H9 (cell line): ENCODE measurements at regions not wholly inside any gene's neighbourhood (a gene's known extent, or its start where the extent isn't known, plus 50 kb on each side); places are given as distances from the start of the nearest gene placed in this dataset.

ENCODE experiments used
- DNase-seq: peaks from one replicate; pipeline ENCODE4 v3.0.0-alpha.2; 2017
- H2AFZ ChIP-seq: one replicate; pipeline ENCODE4 v1.6.1; 2013; ENCODE audit warnings: mild to moderate bottlenecking, low read length, control low read depth, moderate library complexity
- H2AK5ac ChIP-seq: 2 replicates; pipeline ENCODE4 v1.6.1; 2013; ENCODE audit warnings: low read length, control low read depth, mixed read lengths; ENCODE audit not compliant: insufficient read length
- H2BK120ac ChIP-seq: one replicate; pipeline ENCODE4 v1.6.1; 2013; ENCODE audit warnings: low read depth, mild to moderate bottlenecking, low read length, control low read depth, inconsistent platforms; ENCODE audit not compliant: poor library complexity, severe bottlenecking
- H2BK12ac ChIP-seq: 2 replicates; pipeline ENCODE4 v1.6.1; 2013; ENCODE audit warnings: low read length, control low read depth, mixed read lengths, low read depth; ENCODE audit not compliant: insufficient read length
- H2BK15ac ChIP-seq: 2 replicates; pipeline ENCODE4 v1.6.1; 2013; ENCODE audit warnings: low read depth, low read length, control low read depth
- H2BK20ac ChIP-seq: one replicate; pipeline ENCODE4 v1.6.1; 2013; ENCODE audit warnings: low read depth, mild to moderate bottlenecking, low read length, control low read depth, inconsistent platforms; ENCODE audit not compliant: poor library complexity, severe bottlenecking
- H2BK5ac ChIP-seq: 2 replicates; pipeline ENCODE4 v1.6.1; 2013; ENCODE audit warnings: low read length, control low read depth, mixed read lengths; ENCODE audit not compliant: insufficient read length
- H3K14ac ChIP-seq: 2 replicates; pipeline ENCODE4 v1.6.1; 2013; ENCODE audit warnings: low read length, control low read depth; ENCODE audit not compliant: insufficient read depth
- H3K18ac ChIP-seq: 2 replicates; pipeline ENCODE4 v1.6.1; 2013; ENCODE audit warnings: low read depth, mild to moderate bottlenecking, mixed read lengths, low read length, control low read depth; ENCODE audit not compliant: insufficient read length
- H3K23ac ChIP-seq: 2 replicates; pipeline ENCODE4 v1.6.1; 2013; ENCODE audit warnings: low read length, control low read depth, mixed read lengths, low read depth; ENCODE audit not compliant: insufficient read length
- H3K23me2 ChIP-seq: 2 replicates; pipeline ENCODE4 v1.6.1; 2013; ENCODE audit warnings: low read depth, mild to moderate bottlenecking, mixed read lengths, low read length, control low read depth; ENCODE audit not compliant: insufficient read length, poor library complexity, severe bottlenecking
- H3K27ac ChIP-seq: 2 replicates; pipeline ENCODE4 v1.5.1; 2013; ENCODE audit warnings: low read length, control low read depth, mixed read lengths, low read depth; ENCODE audit not compliant: insufficient read length
- H3K27me3 ChIP-seq: 2 replicates; pipeline ENCODE4 v1.6.1; 2013; ENCODE audit warnings: low read length, control low read depth, inconsistent platforms; ENCODE audit not compliant: insufficient read depth
- H3K4ac ChIP-seq: 2 replicates; pipeline ENCODE4 v1.6.1; 2013; ENCODE audit warnings: low read depth, mild to moderate bottlenecking, control low read depth, inconsistent platforms, low read length, moderate library complexity
- H3K4me1 ChIP-seq: 2 replicates; pipeline ENCODE4 v1.6.1; 2013; ENCODE audit warnings: low read length, control low read depth, inconsistent platforms; ENCODE audit not compliant: insufficient read depth
- H3K4me2 ChIP-seq: 2 replicates; pipeline ENCODE4 v1.6.1; 2013; ENCODE audit warnings: low read length, control low read depth, mixed read lengths; ENCODE audit not compliant: insufficient read length, insufficient read depth
- H3K56ac ChIP-seq: 2 replicates; pipeline ENCODE4 v1.6.1; 2013; ENCODE audit warnings: low read depth, mild to moderate bottlenecking, mixed read lengths, low read length, control low read depth; ENCODE audit not compliant: insufficient read length
- H3K79me1 ChIP-seq: 2 replicates; pipeline ENCODE4 v1.6.1; 2013; ENCODE audit warnings: low read depth, mild to moderate bottlenecking, moderate library complexity, low read length, control low read depth, inconsistent platforms; ENCODE audit not compliant: insufficient read depth, poor library complexity, severe bottlenecking
- H3K79me2 ChIP-seq: 2 replicates; pipeline ENCODE4 v1.6.1; 2013; ENCODE audit warnings: low read length, control low read depth, inconsistent platforms; ENCODE audit not compliant: insufficient read depth
- H3K9ac ChIP-seq: 2 replicates; pipeline ENCODE4 v1.6.1; 2013; ENCODE audit warnings: low read length, control low read depth, mixed read lengths; ENCODE audit not compliant: insufficient read length; ENCODE audit errors: extremely low read depth
- H3K9me3 ChIP-seq: one replicate; pipeline ENCODE4 v1.6.1; 2013; ENCODE audit warnings: low read depth, low read length, inconsistent platforms; ENCODE audit not compliant: control insufficient read depth
- H3T11ph ChIP-seq: one replicate; pipeline ENCODE4 v1.6.1; 2013; ENCODE audit warnings: mild to moderate bottlenecking, low read length, control low read depth, inconsistent platforms
- H4K20me1 ChIP-seq: one replicate; pipeline ENCODE4 v1.6.1; 2013; ENCODE audit not compliant: control insufficient read depth, insufficient read length, insufficient read depth
- H4K5ac ChIP-seq: 2 replicates; pipeline ENCODE4 v1.6.1; 2013; ENCODE audit warnings: low read depth, mild to moderate bottlenecking, mixed read lengths, low read length, control low read depth; ENCODE audit not compliant: insufficient read length
- H4K8ac ChIP-seq: replicated peaks from 2 replicates; pipeline ENCODE4 v1.6.1; 2013; ENCODE audit warnings: low read length, control low read depth, mixed read lengths, low read depth; ENCODE audit not compliant: insufficient read length
- H4K91ac ChIP-seq: 2 replicates; pipeline ENCODE4 v1.6.1; 2013; ENCODE audit warnings: low read depth, mild to moderate bottlenecking, moderate library complexity, mixed read lengths, low read length, control low read depth; ENCODE audit not compliant: insufficient read length
- H3K27ac Mint-ChIP-seq, 3 experiments: 2 replicates in 2 of 3; 3 replicates in 1 of 3; pipeline ENCODE4 v1.8.0; 2020 to 2021; ENCODE audit warnings: mixed read lengths in 3 of 3, mild to moderate bottlenecking in 1 of 3, moderate library complexity in 1 of 3
- H3K27me3 Mint-ChIP-seq: 2 replicates; pipeline ENCODE4 v1.8.0; 2021; ENCODE audit warnings: low read depth, mild to moderate bottlenecking, moderate library complexity, mixed read lengths
- H3K36me3 Mint-ChIP-seq, 3 experiments: 2 replicates in 2 of 3; 3 replicates in 1 of 3; pipeline ENCODE4 v1.8.0; 2020 to 2021; ENCODE audit warnings: low read depth in 3 of 3, mixed read lengths in 3 of 3; ENCODE audit not compliant: insufficient read depth in 1 of 3
- H3K4me1 Mint-ChIP-seq, 2 experiments: 2 replicates each; pipeline ENCODE4 v1.8.0; 2020; ENCODE audit warnings: mixed read lengths in 2 of 2
- H3K4me3 Mint-ChIP-seq, 2 experiments: 2 replicates in 1 of 2; 3 replicates in 1 of 2; pipeline ENCODE4 v1.8.0; 2020 to 2021; ENCODE audit warnings: mild to moderate bottlenecking in 2 of 2, mixed read lengths in 2 of 2, moderate library complexity in 1 of 2
- H3K9me3 Mint-ChIP-seq, 2 experiments: 2 replicates in 1 of 2; 3 replicates in 1 of 2; pipeline ENCODE4 v1.8.0; 2020; ENCODE audit warnings: mild to moderate bottlenecking in 2 of 2, mixed read lengths in 2 of 2, moderate library complexity in 1 of 2
- CTCF ChIP-seq: fragments of 200-600 bp; sonication (generic); conservative IDR thresholded peaks from 3 replicates; pipeline ENCODE4 v1.8.0; 2021; ENCODE audit warnings: antibody characterized with exemption, mild to moderate bottlenecking
- WGBS: extraction: QIAGEN DNeasy Blood & Tissue Kit; methylation state at CpG from one replicate; pipeline ENCODE4 v1.1.7; 2013; ENCODE audit warnings: missing lambda C conversion rate, low lambda C conversion rate, mixed read lengths; ENCODE audit not compliant: insufficient read length; ENCODE audit errors: extremely low coverage; 5-methylcytosine and 5-hydroxymethylcytosine counted together

- H4K91ac ChIP-seq: no peak overlapping the region
- no peak overlapping the region for H4K5ac ChIP-seq
- no peaks in the 10 kb centered on the region for H3K9me3 ChIP-seq
- H2BK12ac ChIP-seq: no peak overlapping the region
- H3K56ac ChIP-seq: no peak overlapping the region
- H2BK120ac ChIP-seq: no peak overlapping the region
- Mint-ChIP-seq H3K27ac (no peak overlapping the region), H3K4me3 (no peak overlapping the region), H3K4me1 (no peaks in the 10 kb centered on the region), H3K9me3 (no peaks in the 10 kb centered on the region), H3K36me3 (no peaks in the 10 kb centered on the region), H3K27me3 (peaks cover 5% of the 10 kb centered on the region; the same call in 1 of the 2 replicates)
- no peak overlapping the region for H2BK5ac ChIP-seq
- H3T11ph ChIP-seq: no peak overlapping the region
- no peak overlapping the region for H4K8ac ChIP-seq
- H3K9ac ChIP-seq: no peak overlapping the region
- no peaks in the 10 kb centered on the region for H3K4me1 ChIP-seq
- H2AFZ ChIP-seq: no peak overlapping the region
- no peak overlapping the region for H3K4ac ChIP-seq
- H2BK20ac ChIP-seq: no peak overlapping the region
- H3K14ac ChIP-seq: no peak overlapping the region
- DNase-seq: no peak
- H3K27ac ChIP-seq: no peak overlapping the region
- no peak for TF ChIP-seq CTCF
- H3K79me2 ChIP-seq: no peaks in the 10 kb centered on the region
- H2BK15ac ChIP-seq: no peak overlapping the region
- no peaks in the 10 kb centered on the region for H3K27me3 ChIP-seq
- no peak overlapping the region for H2AK5ac ChIP-seq
- no peak overlapping the region for H3K4me2 ChIP-seq
- H3K79me1 ChIP-seq: no peaks in the 10 kb centered on the region
- H4K20me1 ChIP-seq: no peaks in the 10 kb centered on the region
- no peaks in the 10 kb centered on the region for H3K23me2 ChIP-seq
- H3K18ac ChIP-seq: no peak overlapping the region
- no CpG with 5 or more reads among the region's 3 CpGs for WGBS
- no peak overlapping the region for H3K23ac ChIP-seq
These were observed 76.3 kb upstream of the RTL1 start for GRCh38 chr14:100979780-100980179.
